Keratinocyte (primary cell): ENCODE measurements at regions not wholly inside any gene's neighbourhood (a gene's known extent, or its start where the extent isn't known, plus 50 kb on each side); places are given as distances from the start of the nearest gene placed in this dataset.

Experiments
- DNase-seq: peaks from one replicate; pipeline ENCODE4 v3.0.0-alpha.2; 2011; ENCODE audit warnings: low read depth, missing footprints, low spot score
- FAIRE-seq: peaks from 2 replicates; lab custom pipeline; 2011; peaks lifted over from hg19 to GRCh38; lab: Jason Lieb, UNC
- H2AFZ ChIP-seq: 2 replicates; pipeline ENCODE4 v1.6.0; 2012; ENCODE audit warnings: low read length, control low read depth, inconsistent platforms; ENCODE audit not compliant: control insufficient read depth
- H3K27ac ChIP-seq: 2 replicates; pipeline ENCODE4 v1.5.1; 2011; ENCODE audit warnings: low read length; ENCODE audit not compliant: control insufficient read depth, insufficient read depth
- H3K27me3 ChIP-seq: 3 replicates; pipeline ENCODE4 v1.6.0; 2011; ENCODE audit warnings: low read length; ENCODE audit not compliant: control insufficient read depth, insufficient read depth; ENCODE audit errors: extremely low read depth
- H3K36me3 ChIP-seq, 2 experiments: 2 replicates in 1 of 2; 3 replicates in 1 of 2; pipeline ENCODE4 v1.5.1; 2011; ENCODE audit warnings: low read length in 2 of 2, mild to moderate bottlenecking in 1 of 2; ENCODE audit not compliant: control insufficient read depth in 2 of 2, insufficient read depth in 2 of 2; ENCODE audit errors: extremely low read depth in 1 of 2
- H3K4me1 ChIP-seq: 3 replicates; pipeline ENCODE4 v1.5.1; 2011; ENCODE audit warnings: low read length; ENCODE audit not compliant: control insufficient read depth, insufficient read depth; ENCODE audit errors: extremely low read depth
- H3K4me2 ChIP-seq: 3 replicates; pipeline ENCODE4 v1.6.0; 2011; ENCODE audit warnings: low read depth, low read length; ENCODE audit not compliant: control insufficient read depth, insufficient read depth; ENCODE audit errors: extremely low read depth
- H3K4me3 ChIP-seq, 3 experiments: fragments of 200-600 bp in 1 of 3; sonication (generic) in 1 of 3; 2 replicates in 2 of 3; 3 replicates in 1 of 3; pipeline ENCODE4 v1.5.1; 2011 to 2016; ENCODE audit warnings: low read length in 3 of 3, mild to moderate bottlenecking in 3 of 3, control low read depth in 2 of 3, inconsistent platforms in 1 of 3, low read depth in 1 of 3, mixed read lengths in 1 of 3, mixed run types in 1 of 3, moderate library complexity in 1 of 3; ENCODE audit not compliant: control insufficient read depth in 2 of 3, insufficient read depth in 2 of 3; ENCODE audit errors: extremely low read depth in 1 of 3
- H3K79me2 ChIP-seq: 2 replicates; pipeline ENCODE4 v1.6.0; 2012; ENCODE audit warnings: low read length; ENCODE audit not compliant: control insufficient read depth, insufficient read depth
- H3K9ac ChIP-seq: 3 replicates; pipeline ENCODE4 v1.6.0; 2011; ENCODE audit warnings: low read length; ENCODE audit not compliant: control insufficient read depth, insufficient read depth; ENCODE audit errors: extremely low read depth
- H3K9me1 ChIP-seq: 3 replicates; pipeline ENCODE4 v1.6.0; 2011; ENCODE audit warnings: low read length; ENCODE audit not compliant: control insufficient read depth, insufficient read depth; ENCODE audit errors: extremely low read depth
- H3K9me3 ChIP-seq: 2 replicates; pipeline ENCODE4 v1.5.1; 2012; ENCODE audit warnings: low read depth, low read length; ENCODE audit not compliant: control insufficient read depth
- H4K20me1 ChIP-seq: 3 replicates; pipeline ENCODE4 v1.6.0; 2011; ENCODE audit warnings: low read length; ENCODE audit not compliant: control insufficient read depth, insufficient read depth; ENCODE audit errors: extremely low read depth
- CTCF ChIP-seq, 3 experiments: IDR thresholded peaks in 1 of 3; conservative IDR thresholded peaks in 1 of 3; optimal IDR thresholded peaks in 1 of 3; 2 replicates in 2 of 3; 3 replicates in 1 of 3; pipeline versions ENCODE3 to v1.5.1; 2011; ENCODE audit warnings: low read length in 3 of 3, mild to moderate bottlenecking in 3 of 3, moderate library complexity in 2 of 3, control low read depth in 1 of 3, inconsistent platforms in 1 of 3; ENCODE audit not compliant: insufficient read depth in 2 of 3; ENCODE audit errors: extremely low read depth in 1 of 3
- EZH2 ChIP-seq: IDR thresholded peaks from one replicate; pipeline ENCODE4 v1.6.1; 2012; ENCODE audit warnings: inconsistent platforms, mild to moderate bottlenecking, low read length, moderate library complexity
- dilution Hi-C: fragments of 300-500 bp; cut with MboI; formaldehyde crosslinking; loops from one replicate; pipeline ENCODE4 v1.7.0; 2020; ENCODE audit warnings: low sequenced_read_pairs; ENCODE audit not compliant: extremely low pct_ligation_motif_present

- Histone ChIP-seq H3K9me3 (no peaks in the 10 kb centered on the region), H3K79me2 (no peaks in the 10 kb centered on the region), H3K36me3 (no peaks in the 10 kb centered on the region), H3K4me3 (no peak overlapping the region), H3K27ac (no peak overlapping the region), H3K27me3 (no peaks in the 10 kb centered on the region), H3K9ac (no peak overlapping the region), H3K4me2 (no peak overlapping the region), H4K20me1 (no peaks in the 10 kb centered on the region), H3K9me1 (no peaks in the 10 kb centered on the region), H2AFZ (no peak overlapping the region), H3K4me1 (no peaks in the 10 kb centered on the region)
- DNase-seq (no peak), FAIRE-seq (no peak)
- dilution Hi-C loops: no loop called here
- TF ChIP-seq CTCF (optimal IDR thresholded peaks at IDR 0.05 in 1 of 3, IDR thresholded peaks at IDR 0.05 in 1 of 3, conservative IDR thresholded peaks at IDR 0.05 in 1 of 3; ENCODE audit: extremely low read depth in 1 of 3, insufficient read depth in 2 of 3, low read length in 3 of 3) (no peak), EZH2 (no peak)
Observed at GRCh38 chr1:57868239-57868638, 444.4 kb upstream of the DAB1 start.

GRCh38 chr1:57866998-57867397, 443.1 kb upstream of the DAB1 start:
- Histone ChIP-seq H3K9ac (no peak overlapping the region), H3K4me1 (no peaks in the 10 kb centered on the region), H3K36me3 (no peaks in the 10 kb centered on the region), H3K27me3 (no peaks in the 10 kb centered on the region), H2AFZ (no peak overlapping the region), H3K27ac (no peak overlapping the region), H3K79me2 (no peaks in the 10 kb centered on the region), H3K9me3 (no peaks in the 10 kb centered on the region), H3K9me1 (no peaks in the 10 kb centered on the region), H3K4me3 (no peak overlapping the region), H3K4me2 (no peak overlapping the region), H4K20me1 (no peaks in the 10 kb centered on the region)
- TF ChIP-seq CTCF (optimal IDR thresholded peaks at IDR 0.05 in 1 of 3, IDR thresholded peaks at IDR 0.05 in 1 of 3, conservative IDR thresholded peaks at IDR 0.05 in 1 of 3; ENCODE audit: extremely low read depth in 1 of 3, insufficient read depth in 2 of 3, low read length in 3 of 3) (no peak), EZH2 (no peak)
- FAIRE-seq (no peak), DNase-seq (no peak)
- dilution Hi-C loops: no loop called here
